Immature natural killer cell (primary cell): ENCODE measurements at regions not wholly inside any gene's neighbourhood (a gene's known extent, or its start where the extent isn't known, plus 50 kb on each side); places are given as distances from the start of the nearest gene placed in this dataset.
"Not testable (repeated sequence)": the region's sequence is repeated elsewhere in the genome, so short reads cannot be mapped to it uniquely, and the experiment has no call there.

Experiments
- DNase-seq, 3 donors: peaks; one replicate each; pipeline ENCODE4 v3.0.0; 2022; ENCODE audit warnings: mixed read lengths in 1 of 3
- H3K27ac Mint-ChIP-seq, 6 donors: one replicate each; pipeline ENCODE4 v1.8.0; 2020; ENCODE audit warnings: mixed read lengths in 6 of 6, mild to moderate bottlenecking in 5 of 6, inconsistent platforms in 4 of 6, moderate library complexity in 3 of 6
- H3K27me3 Mint-ChIP-seq, 3 donors: one replicate each; pipeline ENCODE4 v1.8.0; 2020 to 2021; ENCODE audit warnings: low read depth in 3 of 3, mild to moderate bottlenecking in 3 of 3, mixed read lengths in 3 of 3, moderate library complexity in 3 of 3, inconsistent platforms in 1 of 3
- H3K36me3 Mint-ChIP-seq, 3 donors: one replicate each; pipeline ENCODE4 v1.8.0; 2020; ENCODE audit warnings: mixed read lengths in 3 of 3, inconsistent platforms in 2 of 3, mild to moderate bottlenecking in 2 of 3
- H3K4me1 Mint-ChIP-seq, 2 donors: one replicate each; pipeline ENCODE4 v1.8.0; 2020; ENCODE audit warnings: inconsistent platforms in 2 of 2, mild to moderate bottlenecking in 2 of 2, mixed read lengths in 2 of 2, moderate library complexity in 1 of 2
- H3K4me3 Mint-ChIP-seq, 5 donors: one replicate each; pipeline ENCODE4 v1.8.0; 2020; ENCODE audit warnings: mild to moderate bottlenecking in 5 of 5, mixed read lengths in 5 of 5, inconsistent platforms in 3 of 5, moderate library complexity in 3 of 5
- H3K9me3 Mint-ChIP-seq, 6 donors: one replicate each; pipeline ENCODE4 v1.8.0; 2020; ENCODE audit warnings: mild to moderate bottlenecking in 6 of 6, mixed read lengths in 6 of 6, inconsistent platforms in 4 of 6, moderate library complexity in 3 of 6

GRCh38 chr7:84729284-84729683 lies 457.6 kb downstream of the SEMA3D start:
- DNase-seq, result no peak
- H3K36me3 Mint-ChIP-seq, result peaks cover 0 to 6% (median 0%) of the 10 kb centered on the region in 3 donors
- peaks cover 11 to 62% (median 28%) of the 10 kb centered on the region in 6 donors for H3K9me3 Mint-ChIP-seq
- no peaks in the 10 kb centered on the region for H3K4me1 Mint-ChIP-seq
- peaks cover 0 to 6% (median 2%) of the 10 kb centered on the region in 3 donors for H3K27me3 Mint-ChIP-seq
- H3K27ac Mint-ChIP-seq, result no peak overlapping the region
- no peak overlapping the region for H3K4me3 Mint-ChIP-seq

GRCh38 chr7:84722734-84723133 lies 464.1 kb downstream of the SEMA3D start:
- Mint-ChIP-seq H3K36me3 (peaks cover 0 to 6% (median 0%) of the 10 kb centered on the region in 3 donors), H3K27ac (no peak overlapping the region), H3K27me3 (peaks cover 0 to 6% (median 2%) of the 10 kb centered on the region in 3 donors), H3K4me3 (no peak overlapping the region), H3K9me3 (peaks cover 9 to 53% (median 33%) of the 10 kb centered on the region in 6 donors), H3K4me1 (no peaks in the 10 kb centered on the region)
- no peak for DNase-seq

GRCh38 chr7:84722086-84722485 lies 464.8 kb downstream of the SEMA3D start:
- Mint-ChIP-seq H3K27me3 (peaks cover 0 to 6% (median 2%) of the 10 kb centered on the region in 3 donors), H3K4me3 (no peak overlapping the region), H3K36me3 (peaks cover 0 to 6% (median 0%) of the 10 kb centered on the region in 3 donors), H3K9me3 (peaks cover 9 to 52% (median 34%) of the 10 kb centered on the region in 6 donors), H3K4me1 (no peaks in the 10 kb centered on the region), H3K27ac (no peak overlapping the region)
- DNase-seq, result no peak

GRCh38 chr7:84720456-84721097 lies 466.3 kb downstream of the SEMA3D start:
- H3K27ac Mint-ChIP-seq, result no peak overlapping the region
- peaks cover 0 to 6% (median 0%) of the 10 kb centered on the region in 3 donors for H3K27me3 Mint-ChIP-seq
- no peaks in the 10 kb centered on the region for H3K36me3 Mint-ChIP-seq
- no peak for DNase-seq
- H3K4me1 Mint-ChIP-seq, result no peaks in the 10 kb centered on the region
- H3K4me3 Mint-ChIP-seq, result no peak overlapping the region
- peaks cover 6 to 47% (median 27%) of the 10 kb centered on the region in 6 donors for H3K9me3 Mint-ChIP-seq

- Mint-ChIP-seq H3K4me1 (no peaks in the 10 kb centered on the region), H3K9me3 (peaks cover 0 to 27% (median 10%) of the 10 kb centered on the region in 6 donors), H3K36me3 (no peaks in the 10 kb centered on the region), H3K27ac (no peak overlapping the region), H3K4me3 (no peak overlapping the region), H3K27me3 (no peaks in the 10 kb centered on the region)
- DNase-seq, result no peak
These were observed 472.1 kb downstream of the SEMA3D start for GRCh38 chr7:84714765-84715164.

- Mint-ChIP-seq H3K27ac (no peak overlapping the region), H3K4me1 (no peaks in the 10 kb centered on the region), H3K9me3 (peaks cover 0 to 16% (median 4%) of the 10 kb centered on the region in 6 donors), H3K4me3 (no peak overlapping the region), H3K36me3 (no peaks in the 10 kb centered on the region), H3K27me3 (no peaks in the 10 kb centered on the region)
- no peak for DNase-seq
These were observed 474.3 kb downstream of the SEMA3D start for GRCh38 chr7:84712374-84713121.

- not testable (repeated sequence) for DNase-seq, H3K27ac Mint-ChIP-seq, H3K4me3 Mint-ChIP-seq, H3K36me3 Mint-ChIP-seq, H3K27me3 Mint-ChIP-seq, H3K4me1 Mint-ChIP-seq
- H3K9me3 Mint-ChIP-seq, result peaks cover 0 to 13% (median 1%) of the 10 kb centered on the region in 6 donors
These were observed 476.3 kb downstream of the SEMA3D start for GRCh38 chr7:84710538-84710937.

GRCh38 chr7:84705706-84706105 lies 481.1 kb downstream of the SEMA3D start:
- Mint-ChIP-seq H3K4me3 (no peak overlapping the region), H3K9me3 (peaks cover 0 to 15% (median 8%) of the 10 kb centered on the region in 6 donors), H3K27me3 (peaks cover 0 to 2% (median 0%) of the 10 kb centered on the region in 3 donors), H3K36me3 (no peaks in the 10 kb centered on the region), H3K4me1 (no peaks in the 10 kb centered on the region), H3K27ac (no peak overlapping the region)
- no peak for DNase-seq

- no peak for DNase-seq
- Mint-ChIP-seq H3K4me1 (no peaks in the 10 kb centered on the region), H3K27ac (no peak overlapping the region), H3K27me3 (peaks cover 0 to 2% (median 0%) of the 10 kb centered on the region in 3 donors), H3K9me3 (peaks cover 0 to 15% (median 8%) of the 10 kb centered on the region in 6 donors), H3K4me3 (no peak overlapping the region), H3K36me3 (no peaks in the 10 kb centered on the region)
These were observed 481.8 kb downstream of the SEMA3D start for GRCh38 chr7:84705079-84705478.

- Mint-ChIP-seq H3K27me3 (peaks cover 0 to 2% (median 0%) of the 10 kb centered on the region in 3 donors), H3K9me3 (peaks cover 0 to 17% (median 9%) of the 10 kb centered on the region in 6 donors), H3K4me3 (no peak overlapping the region), H3K4me1 (no peaks in the 10 kb centered on the region), H3K36me3 (no peaks in the 10 kb centered on the region), H3K27ac (no peak overlapping the region)
- no peak for DNase-seq
These were observed 482.5 kb downstream of the SEMA3D start for GRCh38 chr7:84704380-84704779.

GRCh38 chr7:84701524-84702306 lies 485.1 kb downstream of the SEMA3D start:
- Mint-ChIP-seq H3K9me3 (peaks cover 0 to 33% (median 13%) of the 10 kb centered on the region in 6 donors), H3K27me3 (peaks cover 0 to 2% (median 0%) of the 10 kb centered on the region in 3 donors), H3K36me3 (no peaks in the 10 kb centered on the region), H3K4me1 (no peaks in the 10 kb centered on the region), H3K4me3 (no peak overlapping the region), H3K27ac (no peak overlapping the region)
- no peak for DNase-seq

- Mint-ChIP-seq H3K4me3 (no peak overlapping the region), H3K27me3 (peaks cover 0 to 2% (median 0%) of the 10 kb centered on the region in 3 donors), H3K36me3 (no peaks in the 10 kb centered on the region), H3K4me1 (no peaks in the 10 kb centered on the region), H3K9me3 (peaks cover 0 to 37% (median 13%) of the 10 kb centered on the region in 6 donors), H3K27ac (no peak overlapping the region)
- DNase-seq, result no peak
These were observed 486.1 kb downstream of the SEMA3D start for GRCh38 chr7:84700563-84701370.

- Mint-ChIP-seq H3K9me3 (peaks cover 4 to 36% (median 10%) of the 10 kb centered on the region in 6 donors), H3K36me3 (no peaks in the 10 kb centered on the region), H3K4me3 (no peak overlapping the region), H3K27me3 (no peaks in the 10 kb centered on the region), H3K4me1 (no peaks in the 10 kb centered on the region), H3K27ac (no peak overlapping the region)
- DNase-seq, result no peak
These were observed 489.4 kb downstream of the SEMA3D start for GRCh38 chr7:84697506-84697905.
